GM19240 (cell line): ENCODE measurements at regions not wholly inside any gene's neighbourhood (a gene's known extent, or its start where the extent isn't known, plus 50 kb on each side); places are given as distances from the start of the nearest gene placed in this dataset.

Experiments used
- DNase-seq: peaks from one replicate; pipeline ENCODE4 v3.0.0; 2011; ENCODE audit warnings: low spot score; ENCODE audit not compliant: insufficient read length

- DNase-seq: no peak
Measured at GRCh38 chr18:39425172-39425850, 1859.7 kb upstream of the CELF4 start.

GRCh38 chr18:39424261-39424660 is 1858.7 kb upstream of the CELF4 start:
- no peak for DNase-seq

GRCh38 chr18:39421276-39421675 is 1855.7 kb upstream of the CELF4 start:
- no peak for DNase-seq

GRCh38 chr18:39419315-39419714 is 1853.7 kb upstream of the CELF4 start:
- no peak for DNase-seq

- DNase-seq: no peak
Measured at GRCh38 chr18:39415471-39415870, 1849.9 kb upstream of the CELF4 start.

- no peak for DNase-seq
Measured at GRCh38 chr18:39414009-39414700, 1848.6 kb upstream of the CELF4 start.

GRCh38 chr18:39406941-39407340 is 1841.3 kb upstream of the CELF4 start:
- no peak for DNase-seq

GRCh38 chr18:39403121-39403520 is 1837.5 kb upstream of the CELF4 start:
- no peak for DNase-seq

- no peak for DNase-seq
Measured at GRCh38 chr18:39399662-39400061, 1834.1 kb upstream of the CELF4 start.

GRCh38 chr18:39396168-39396567 is 1830.6 kb upstream of the CELF4 start:
- DNase-seq: no peak

GRCh38 chr18:39389800-39390379 is 1824.3 kb upstream of the CELF4 start:
- DNase-seq: no peak

- no peak for DNase-seq
Measured at GRCh38 chr18:39380866-39381265, 1815.3 kb upstream of the CELF4 start.

GRCh38 chr18:39380186-39380725 is 1814.7 kb upstream of the CELF4 start:
- no peak for DNase-seq

- DNase-seq: no peak
Measured at GRCh38 chr18:39375066-39375465, 1809.5 kb upstream of the CELF4 start.

GRCh38 chr18:39371996-39372395 is 1806.4 kb upstream of the CELF4 start:
- no peak for DNase-seq

GRCh38 chr18:39366656-39367055 is 1801.1 kb upstream of the CELF4 start:
- DNase-seq: no peak

GRCh38 chr18:39365836-39366485 is 1800.4 kb upstream of the CELF4 start:
- no peak for DNase-seq

- DNase-seq: no peak
Measured at GRCh38 chr18:39360072-39360471, 1794.5 kb upstream of the CELF4 start.

- DNase-seq: no peak
Measured at GRCh38 chr18:39359636-39360035, 1794.0 kb upstream of the CELF4 start.

- no peak for DNase-seq
Measured at GRCh38 chr18:39350945-39351344, 1785.3 kb upstream of the CELF4 start.

- DNase-seq: no peak
Measured at GRCh38 chr18:39349801-39350200, 1784.2 kb upstream of the CELF4 start.

GRCh38 chr18:39348757-39349156 is 1783.2 kb upstream of the CELF4 start:
- no peak for DNase-seq
